Neural progenitor cell (in vitro differentiated cells): ENCODE measurements at regions not wholly inside any gene's neighbourhood (a gene's known extent, or its start where the extent isn't known, plus 50 kb on each side); places are given as distances from the start of the nearest gene placed in this dataset.

Experiments
- EZH2 ChIP-seq: fragments of 200-600 bp; sonication (generic); IDR thresholded peaks from 2 replicates; pipeline ENCODE4 v1.6.1; 2017; ENCODE audit warnings: antibody characterized with exemption, mild to moderate bottlenecking, moderate library complexity
- TF ChIP-seq, protein P1 (sequence below): fragments of 200-600 bp; sonication (generic); IDR thresholded peaks from 2 replicates; pipeline ENCODE4 v1.5.1; 2017; ENCODE audit warnings: antibody characterized with exemption, mild to moderate bottlenecking

DNA sequence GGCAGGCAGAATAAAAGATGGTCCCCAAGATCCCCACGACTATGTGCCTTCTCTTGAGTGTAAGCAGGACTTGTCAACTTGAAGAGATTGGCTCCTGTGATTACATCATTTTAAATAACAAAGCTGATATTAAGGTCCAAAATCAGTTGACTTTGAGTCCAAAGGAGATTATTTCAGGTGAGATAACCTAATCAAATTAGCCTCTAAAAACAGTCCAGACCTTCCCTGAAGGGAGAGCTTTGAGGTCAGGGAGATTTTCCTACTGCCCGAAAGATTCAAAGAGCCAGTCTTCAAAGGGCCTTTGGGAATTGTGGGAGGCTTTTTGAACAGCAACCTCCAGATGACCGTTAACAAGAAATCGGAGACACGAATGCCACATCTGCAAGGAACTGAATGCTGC lies 51.5 kb upstream of the NCAM2 start:
- TF ChIP-seq, protein P1, sequence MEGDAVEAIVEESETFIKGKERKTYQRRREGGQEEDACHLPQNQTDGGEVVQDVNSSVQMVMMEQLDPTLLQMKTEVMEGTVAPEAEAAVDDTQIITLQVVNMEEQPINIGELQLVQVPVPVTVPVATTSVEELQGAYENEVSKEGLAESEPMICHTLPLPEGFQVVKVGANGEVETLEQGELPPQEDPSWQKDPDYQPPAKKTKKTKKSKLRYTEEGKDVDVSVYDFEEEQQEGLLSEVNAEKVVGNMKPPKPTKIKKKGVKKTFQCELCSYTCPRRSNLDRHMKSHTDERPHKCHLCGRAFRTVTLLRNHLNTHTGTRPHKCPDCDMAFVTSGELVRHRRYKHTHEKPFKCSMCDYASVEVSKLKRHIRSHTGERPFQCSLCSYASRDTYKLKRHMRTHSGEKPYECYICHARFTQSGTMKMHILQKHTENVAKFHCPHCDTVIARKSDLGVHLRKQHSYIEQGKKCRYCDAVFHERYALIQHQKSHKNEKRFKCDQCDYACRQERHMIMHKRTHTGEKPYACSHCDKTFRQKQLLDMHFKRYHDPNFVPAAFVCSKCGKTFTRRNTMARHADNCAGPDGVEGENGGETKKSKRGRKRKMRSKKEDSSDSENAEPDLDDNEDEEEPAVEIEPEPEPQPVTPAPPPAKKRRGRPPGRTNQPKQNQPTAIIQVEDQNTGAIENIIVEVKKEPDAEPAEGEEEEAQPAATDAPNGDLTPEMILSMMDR = no peak
- TF ChIP-seq EZH2 = no peak
